GM12878 (cell line): ENCODE measurements at regions not wholly inside any gene's neighbourhood (a gene's known extent, or its start where the extent isn't known, plus 50 kb on each side); places are given as distances from the start of the nearest gene placed in this dataset.
A peak's percentile ranks its signal among the peaks of the same experiment; 100 is the strongest.

Experiments used
- ATAC-seq: fragments of 200-7000 bp; cut with Tn5 transposase; 3 replicates; pipeline ENCODE4 v1.9.1; 2020; ENCODE audit warnings: mild to moderate bottlenecking, moderate library complexity
- BruUV-seq: library from RNA; stranded (reverse); fragments of 400-500 nt; replicated peaks from 2 replicates; lab custom pipeline; 2021; lab: Mats Ljungman, UMichigan
- CTCF ChIA-PET: fragments of 300-600 bp; sonication (Branson Sonifier 250); formaldehyde crosslinking; extraction: SDS; loops from one replicate; lab custom pipeline; 2021; ENCODE audit warnings: inconsistent platforms; lab: Yijun Ruan, JAX
- POLR2A ChIA-PET: fragments of 350-600 bp; formaldehyde crosslinking; extraction: SDS; loops from one replicate; lab custom pipeline; 2021; ENCODE audit warnings: inconsistent platforms; lab: Charles Lee
- RAD21 ChIA-PET: fragments of 300-600 bp; sonication (Branson Sonifier 250); formaldehyde crosslinking; loops from one replicate; lab custom pipeline; 2023; ENCODE audit warnings: antibody characterized with exemption; ENCODE audit not compliant: unreplicated experiment; lab: Charles Lee
- SMC1A ChIA-PET: fragments of 300-600 bp; sonication (Branson Sonifier 250); formaldehyde crosslinking; loops from one replicate; lab custom pipeline; 2023; ENCODE audit not compliant: unreplicated experiment, uncharacterized antibody; lab: Charles Lee
- DNase-seq: peaks from one replicate; pipeline ENCODE4 v3.0.0-alpha.2; 2011; ENCODE audit warnings: low read depth, low spot score
- FAIRE-seq: peaks from 3 replicates; lab custom pipeline; 2011; peaks lifted over from hg19 to GRCh38; lab: Jason Lieb, UNC
- H2AFZ ChIP-seq: 2 replicates; pipeline ENCODE4 v1.6.0; 2011; ENCODE audit warnings: low read depth, low read length, control low read depth; ENCODE audit not compliant: control insufficient read depth
- H3K27ac ChIP-seq: 2 replicates; pipeline ENCODE4 v1.5.1; 2011; ENCODE audit warnings: control low read depth; ENCODE audit not compliant: control insufficient read depth, insufficient read depth
- H3K27me3 ChIP-seq, 2 experiments: replicated peaks in 1 of 2; 2 replicates each; pipeline versions ENCODE4 v1.6.0 to v1.6.1; 2011; ENCODE audit warnings: low read length in 1 of 2; ENCODE audit not compliant: control insufficient read depth in 2 of 2, insufficient read depth in 2 of 2
- H3K36me3 ChIP-seq, 2 experiments: 2 replicates each; pipeline ENCODE4 v1.5.1; 2011; ENCODE audit warnings: low read length in 1 of 2; ENCODE audit not compliant: control insufficient read depth in 2 of 2, insufficient read depth in 2 of 2
- H3K4me1 ChIP-seq: 2 replicates; pipeline ENCODE4 v1.6.1; 2011; ENCODE audit warnings: mild to moderate bottlenecking, low read length, moderate library complexity, mixed read lengths; ENCODE audit not compliant: control insufficient read depth, insufficient read depth
- H3K4me2 ChIP-seq: 2 replicates; pipeline ENCODE4 v1.6.0; 2011; ENCODE audit warnings: control low read depth; ENCODE audit not compliant: control insufficient read depth, insufficient read depth
- H3K4me3 ChIP-seq: fragments of 200-600 bp; sonication (generic); 2 replicates; pipeline ENCODE4 v1.5.1; 2016
- H3K79me2 ChIP-seq: 2 replicates; pipeline ENCODE4 v1.6.0; 2011; ENCODE audit warnings: low read length; ENCODE audit not compliant: control insufficient read depth, insufficient read depth
- H3K9ac ChIP-seq: 2 replicates; pipeline ENCODE4 v1.8.0; 2011; ENCODE audit warnings: low read length, control low read depth, mixed read lengths; ENCODE audit not compliant: control insufficient read depth, insufficient read depth
- H3K9me3 ChIP-seq: replicated peaks from 3 replicates; pipeline ENCODE4 v1.5.1; 2011; ENCODE audit warnings: mild to moderate bottlenecking, low read length; ENCODE audit not compliant: control insufficient read depth, insufficient read depth
- H4K20me1 ChIP-seq: 2 replicates; pipeline ENCODE4 v1.6.0; 2011; ENCODE audit not compliant: control insufficient read depth, insufficient read depth
- CBX5 ChIP-seq: sonication (generic); IDR thresholded peaks from 2 replicates; pipeline ENCODE4 v1.6.1; 2016; ENCODE audit warnings: low read depth, moderate library complexity, mild to moderate bottlenecking, inconsistent platforms
- MTA2 ChIP-seq: fragments of 450-650 bp; IDR thresholded peaks from 2 replicates; pipeline ENCODE4 v1.6.1; 2016; ENCODE audit warnings: low read depth, mild to moderate bottlenecking, moderate library complexity
- NR2F1 ChIP-seq: fragments of 450-650 bp; conservative IDR thresholded peaks from 2 replicates; pipeline ENCODE4 v1.6.1; 2017; ENCODE audit warnings: mild to moderate bottlenecking
- RELB ChIP-seq: fragments of 450-650 bp; IDR thresholded peaks from 2 replicates; pipeline ENCODE4 v1.6.1; 2017; ENCODE audit warnings: low read depth, mild to moderate bottlenecking, moderate library complexity
- SMAD1 ChIP-seq: fragments of 450-650 bp; IDR thresholded peaks from 2 replicates; pipeline ENCODE4 v1.6.1; 2018; ENCODE audit warnings: mild to moderate bottlenecking, low read depth; ENCODE audit not compliant: partially characterized antibody
- WGBS: methylation state at CpG from one replicate; pipeline ENCODE4 v1.1.6; 2016; ENCODE audit warnings: low lambda C conversion rate; ENCODE audit not compliant: insufficient replicate concordance, insufficient coverage; ENCODE audit errors: missing lambda C conversion rate; 5-methylcytosine and 5-hydroxymethylcytosine counted together
- in situ Hi-C: fragments of 300-500 bp; cut with MboI; formaldehyde crosslinking; loops from 9 replicates; pipeline ENCODE4 v1.14.3; 2018; ENCODE audit warnings: mixed read lengths
- intact Hi-C: fragments of 100-400 bp; cut with micrococcal nuclease; formaldehyde crosslinking; loops from one replicate; pipeline ENCODE4 v1.14.2; 2022; ENCODE audit not compliant: unreplicated experiment

GRCh38 chr1:187456446-187456845 is 627.7 kb downstream of the PLA2G4A start:
- H3K9me3 ChIP-seq: no peaks in the 10 kb centered on the region
- in situ Hi-C loops: no loop called here
- H4K20me1 ChIP-seq: no peaks in the 10 kb centered on the region
- SMC1A ChIA-PET: interaction anchor here (1.2 kb wide), 1 partner anchor 14 kb away, joined by 3 read pairs; no protein-coding TSS in a partner anchor
- ATAC-seq: no peak
- 29% methylated on average over 5 of the region's 5 CpGs for WGBS
- intact Hi-C loops: no loop called here
- TF ChIP-seq RELB: no peak
- no peak for TF ChIP-seq SMAD1
- TF ChIP-seq, all 136 proteins: peak for 0
- H3K36me3 ChIP-seq: no peaks in the 10 kb centered on the region
- H3K27me3 ChIP-seq: no peaks in the 10 kb centered on the region
- ChIA-PET RAD21 (no interaction called here), POLR2A (no interaction called here), CTCF (interaction anchor here (1.0 kb wide), 1 partner anchor 11 kb away, joined by 3 read pairs; no protein-coding TSS in a partner anchor)
- H2AFZ ChIP-seq: no peak overlapping the region
- no peaks in the 10 kb centered on the region for H3K4me1 ChIP-seq
- DNase-seq: no peak
- no peak overlapping the region for H3K27ac ChIP-seq
- H3K79me2 ChIP-seq: no peaks in the 10 kb centered on the region
- BruUV-seq: no TSS peak
- H3K4me2 ChIP-seq: no peak overlapping the region
- no peak overlapping the region for H3K9ac ChIP-seq
- no peak overlapping the region for H3K4me3 ChIP-seq
- no peak for FAIRE-seq

GRCh38 chr1:187460093-187460492 is 631.3 kb downstream of the PLA2G4A start:
- FAIRE-seq (no peak), ATAC-seq (no peak), DNase-seq (no peak)
- H3K27me3 ChIP-seq: no peaks in the 10 kb centered on the region
- no peak overlapping the region for H3K4me3 ChIP-seq
- intact Hi-C loops (no loop called here), in situ Hi-C loops (no loop called here)
- POLR2A ChIA-PET: interaction anchor here (0.6 kb wide), 1 partner anchor 882 kb away, joined by 3 read pairs; no protein-coding TSS in a partner anchor
- H3K9me3 ChIP-seq: no peaks in the 10 kb centered on the region
- H3K9ac ChIP-seq: no peak overlapping the region
- TF ChIP-seq NR2F1 (peak; percentile 64), MTA2 (peak; percentile 45; the same call in 1 of the 2 replicates), CBX5 (no peak)
- no peak overlapping the region for H3K27ac ChIP-seq
- H2AFZ ChIP-seq: no peak overlapping the region
- RAD21 ChIA-PET: no interaction called here
- no peaks in the 10 kb centered on the region for H4K20me1 ChIP-seq
- no TSS peak for BruUV-seq
- H3K79me2 ChIP-seq: no peaks in the 10 kb centered on the region
- H3K36me3 ChIP-seq: no peaks in the 10 kb centered on the region
- WGBS: 37% methylated on average over 3 of the region's 3 CpGs
- SMC1A ChIA-PET: no interaction called here
- CTCF ChIA-PET: no interaction called here
- H3K4me2 ChIP-seq: no peak overlapping the region
- no peaks in the 10 kb centered on the region for H3K4me1 ChIP-seq
